Panc1 (cell line): ENCODE measurements at regions not wholly inside any gene's neighbourhood (a gene's known extent, or its start where the extent isn't known, plus 50 kb on each side); places are given as distances from the start of the nearest gene placed in this dataset.

Experiments used
- POLR2AphosphoS5 ChIP-seq: IDR thresholded peaks from 2 replicates; pipeline ENCODE4 v1.6.1; 2012; ENCODE audit warnings: mild to moderate bottlenecking, low read depth, low read length, moderate library complexity
- REST ChIP-seq, 2 experiments: IDR thresholded peaks; 2 replicates each; pipeline ENCODE4 v1.6.1; 2011 to 2012; ENCODE audit warnings: low read depth in 2 of 2, control low read depth in 1 of 2, low read length in 1 of 2, mild to moderate bottlenecking in 1 of 2, moderate library complexity in 1 of 2; ENCODE audit not compliant: insufficient read depth in 1 of 2
- TCF7L2 ChIP-seq: IDR thresholded peaks from 2 replicates; pipeline ENCODE4 v1.6.1; 2011; ENCODE audit warnings: mild to moderate bottlenecking, low read depth, low read length, inconsistent platforms
- TF ChIP-seq, protein P1 (sequence below): fragments of 450-650 bp; IDR thresholded peaks from 2 replicates; pipeline ENCODE4 v1.5.1; 2017; ENCODE audit warnings: mild to moderate bottlenecking

- TF ChIP-seq, protein P1, sequence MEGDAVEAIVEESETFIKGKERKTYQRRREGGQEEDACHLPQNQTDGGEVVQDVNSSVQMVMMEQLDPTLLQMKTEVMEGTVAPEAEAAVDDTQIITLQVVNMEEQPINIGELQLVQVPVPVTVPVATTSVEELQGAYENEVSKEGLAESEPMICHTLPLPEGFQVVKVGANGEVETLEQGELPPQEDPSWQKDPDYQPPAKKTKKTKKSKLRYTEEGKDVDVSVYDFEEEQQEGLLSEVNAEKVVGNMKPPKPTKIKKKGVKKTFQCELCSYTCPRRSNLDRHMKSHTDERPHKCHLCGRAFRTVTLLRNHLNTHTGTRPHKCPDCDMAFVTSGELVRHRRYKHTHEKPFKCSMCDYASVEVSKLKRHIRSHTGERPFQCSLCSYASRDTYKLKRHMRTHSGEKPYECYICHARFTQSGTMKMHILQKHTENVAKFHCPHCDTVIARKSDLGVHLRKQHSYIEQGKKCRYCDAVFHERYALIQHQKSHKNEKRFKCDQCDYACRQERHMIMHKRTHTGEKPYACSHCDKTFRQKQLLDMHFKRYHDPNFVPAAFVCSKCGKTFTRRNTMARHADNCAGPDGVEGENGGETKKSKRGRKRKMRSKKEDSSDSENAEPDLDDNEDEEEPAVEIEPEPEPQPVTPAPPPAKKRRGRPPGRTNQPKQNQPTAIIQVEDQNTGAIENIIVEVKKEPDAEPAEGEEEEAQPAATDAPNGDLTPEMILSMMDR, result no peak
- TF ChIP-seq POLR2AphosphoS5, result no peak
- TF ChIP-seq REST (IDR thresholded peaks at IDR 0.05; ENCODE audit: insufficient read depth in 1 of 2, low read depth in 2 of 2, low read length in 1 of 2), result no peak
- TF ChIP-seq TCF7L2, result no peak
These were observed 95.5 kb upstream of the ZNF184 start for GRCh38 chr6:27568226-27568897.
